IgD-negative memory B cell (primary cell): ENCODE measurements at regions not wholly inside any gene's neighbourhood (a gene's known extent, or its start where the extent isn't known, plus 50 kb on each side); places are given as distances from the start of the nearest gene placed in this dataset.
"Not testable (repeated sequence)": the region's sequence is repeated elsewhere in the genome, so short reads cannot be mapped to it uniquely, and the experiment has no call there.

Source experiments
- H3K27ac Mint-ChIP-seq, 3 donors: one replicate each; pipeline ENCODE4 v1.8.0; 2020 to 2022; ENCODE audit warnings: mild to moderate bottlenecking in 3 of 3, mixed read lengths in 3 of 3, moderate library complexity in 1 of 3
- H3K27me3 Mint-ChIP-seq: one replicate; pipeline ENCODE4 v1.8.0; 2021; ENCODE audit warnings: mixed read lengths
- H3K36me3 Mint-ChIP-seq: one replicate; pipeline ENCODE4 v1.8.0; 2020; ENCODE audit warnings: mild to moderate bottlenecking, mixed read lengths
- H3K4me1 Mint-ChIP-seq, 3 donors: one replicate each; pipeline ENCODE4 v1.8.0; 2020 to 2022; ENCODE audit warnings: mixed read lengths in 3 of 3, mild to moderate bottlenecking in 1 of 3
- H3K4me3 Mint-ChIP-seq, 4 donors: one replicate each; pipeline ENCODE4 v1.8.0; 2020 to 2022; ENCODE audit warnings: mild to moderate bottlenecking in 4 of 4, mixed read lengths in 4 of 4, moderate library complexity in 3 of 4
- H3K9me3 Mint-ChIP-seq, 3 donors: one replicate each; pipeline ENCODE4 v1.8.0; 2020 to 2021; ENCODE audit warnings: mixed read lengths in 3 of 3, mild to moderate bottlenecking in 1 of 3

GRCh38 chr10:20531241-20531883 lies 365.7 kb downstream of the NEBL start:
- H3K36me3 Mint-ChIP-seq, H3K9me3 Mint-ChIP-seq, H3K27me3 Mint-ChIP-seq, H3K4me1 Mint-ChIP-seq, H3K4me3 Mint-ChIP-seq: not testable (repeated sequence)
- peak overlapping the region in 1 of 3 donors; percentile 57 for H3K27ac Mint-ChIP-seq

- no peaks in the 10 kb centered on the region for H3K27me3 Mint-ChIP-seq
- no peaks in the 10 kb centered on the region for H3K36me3 Mint-ChIP-seq
- no peak overlapping the region for H3K4me3 Mint-ChIP-seq
- peaks cover 2 to 5% (median 4%) of the 10 kb centered on the region in 3 donors for H3K9me3 Mint-ChIP-seq
- no peaks in the 10 kb centered on the region for H3K4me1 Mint-ChIP-seq
- H3K27ac Mint-ChIP-seq = no peak overlapping the region
These were observed 375.9 kb downstream of the NEBL start for GRCh38 chr10:20521186-20521585.

GRCh38 chr10:20515654-20516053 lies 381.5 kb downstream of the NEBL start:
- Mint-ChIP-seq H3K4me3 (no peak overlapping the region), H3K4me1 (no peaks in the 10 kb centered on the region), H3K36me3 (no peaks in the 10 kb centered on the region), H3K27me3 (no peaks in the 10 kb centered on the region), H3K27ac (no peak overlapping the region), H3K9me3 (peaks cover 0 to 12% (median 2%) of the 10 kb centered on the region in 3 donors)

- Mint-ChIP-seq H3K9me3 (peaks cover 0 to 16% (median 2%) of the 10 kb centered on the region in 3 donors), H3K4me1 (no peaks in the 10 kb centered on the region), H3K27me3 (no peaks in the 10 kb centered on the region), H3K36me3 (no peaks in the 10 kb centered on the region), H3K4me3 (no peak overlapping the region), H3K27ac (no peak overlapping the region)
These were observed 384.5 kb downstream of the NEBL start for GRCh38 chr10:20512631-20513030.

- H3K27me3 Mint-ChIP-seq = no peaks in the 10 kb centered on the region
- no peak overlapping the region for H3K27ac Mint-ChIP-seq
- H3K9me3 Mint-ChIP-seq = peaks cover 2 to 16% (median 5%) of the 10 kb centered on the region in 3 donors
- no peaks in the 10 kb centered on the region for H3K36me3 Mint-ChIP-seq
- no peaks in the 10 kb centered on the region for H3K4me1 Mint-ChIP-seq
- no peak overlapping the region for H3K4me3 Mint-ChIP-seq
These were observed 388.2 kb downstream of the NEBL start for GRCh38 chr10:20508921-20509320.

- Mint-ChIP-seq H3K36me3 (no peaks in the 10 kb centered on the region), H3K9me3 (peaks cover 0 to 11% (median 6%) of the 10 kb centered on the region in 3 donors), H3K4me3 (no peak overlapping the region), H3K27ac (no peak overlapping the region), H3K4me1 (peaks cover 0 to 1% (median 0%) of the 10 kb centered on the region in 3 donors), H3K27me3 (no peaks in the 10 kb centered on the region)
These were observed 394.1 kb downstream of the NEBL start for GRCh38 chr10:20502903-20503585.

GRCh38 chr10:20494474-20494873 lies 402.6 kb downstream of the NEBL start:
- Mint-ChIP-seq H3K9me3 (peaks cover 4 to 22% (median 5%) of the 10 kb centered on the region in 3 donors), H3K27me3 (no peaks in the 10 kb centered on the region), H3K36me3 (peaks cover 2% of the 10 kb centered on the region), H3K4me1 (peaks cover 0 to 2% (median 0%) of the 10 kb centered on the region in 3 donors), H3K27ac (no peak overlapping the region), H3K4me3 (no peak overlapping the region)

- no peak overlapping the region for H3K27ac Mint-ChIP-seq
- H3K4me3 Mint-ChIP-seq = no peak overlapping the region
- H3K9me3 Mint-ChIP-seq = peaks cover 4 to 24% (median 5%) of the 10 kb centered on the region in 3 donors
- H3K27me3 Mint-ChIP-seq = no peaks in the 10 kb centered on the region
- peaks cover 2% of the 10 kb centered on the region for H3K36me3 Mint-ChIP-seq
- peaks cover 0 to 2% (median 0%) of the 10 kb centered on the region in 3 donors for H3K4me1 Mint-ChIP-seq
These were observed 404.7 kb downstream of the NEBL start for GRCh38 chr10:20492447-20492846.

- Mint-ChIP-seq H3K27ac (no peak overlapping the region), H3K4me3 (no peak overlapping the region), H3K27me3 (no peaks in the 10 kb centered on the region), H3K9me3 (peaks cover 4 to 22% (median 5%) of the 10 kb centered on the region in 3 donors), H3K4me1 (peaks cover 0 to 2% (median 0%) of the 10 kb centered on the region in 3 donors), H3K36me3 (peaks cover 2% of the 10 kb centered on the region)
These were observed 407.1 kb downstream of the NEBL start for GRCh38 chr10:20489961-20490360.

- Mint-ChIP-seq H3K9me3 (peaks cover 0 to 7% (median 6%) of the 10 kb centered on the region in 3 donors), H3K27me3 (no peaks in the 10 kb centered on the region), H3K4me1 (no peaks in the 10 kb centered on the region), H3K4me3 (no peak overlapping the region), H3K36me3 (no peaks in the 10 kb centered on the region), H3K27ac (no peak overlapping the region)
These were observed 410.3 kb downstream of the NEBL start for GRCh38 chr10:20486791-20487190.

GRCh38 chr10:20485554-20485953 lies 411.6 kb downstream of the NEBL start:
- H3K9me3 Mint-ChIP-seq = peaks cover 0 to 9% (median 6%) of the 10 kb centered on the region in 3 donors
- no peaks in the 10 kb centered on the region for H3K4me1 Mint-ChIP-seq
- H3K27ac Mint-ChIP-seq = no peak overlapping the region
- no peaks in the 10 kb centered on the region for H3K27me3 Mint-ChIP-seq
- H3K36me3 Mint-ChIP-seq = no peaks in the 10 kb centered on the region
- H3K4me3 Mint-ChIP-seq = no peak overlapping the region

- Mint-ChIP-seq H3K4me3 (no peak overlapping the region), H3K4me1 (no peaks in the 10 kb centered on the region), H3K27ac (no peak overlapping the region), H3K36me3 (no peaks in the 10 kb centered on the region), H3K27me3 (no peaks in the 10 kb centered on the region), H3K9me3 (peaks cover 2 to 6% (median 4%) of the 10 kb centered on the region in 3 donors)
These were observed 416.1 kb downstream of the NEBL start for GRCh38 chr10:20481054-20481453.

- not testable (repeated sequence) for H3K27me3 Mint-ChIP-seq, H3K36me3 Mint-ChIP-seq, H3K4me1 Mint-ChIP-seq, H3K9me3 Mint-ChIP-seq, H3K4me3 Mint-ChIP-seq, H3K27ac Mint-ChIP-seq
These were observed 416.5 kb downstream of the NEBL start for GRCh38 chr10:20480575-20480974.

- Mint-ChIP-seq H3K4me3 (no peak overlapping the region), H3K27ac (no peak overlapping the region), H3K36me3 (no peaks in the 10 kb centered on the region), H3K9me3 (peaks cover 0 to 3% (median 2%) of the 10 kb centered on the region in 3 donors), H3K4me1 (peaks cover 0 to 2% (median 0%) of the 10 kb centered on the region in 3 donors), H3K27me3 (no peaks in the 10 kb centered on the region)
These were observed 423.0 kb downstream of the NEBL start for GRCh38 chr10:20474064-20474463.

GRCh38 chr10:20473023-20473760 lies 423.9 kb downstream of the NEBL start:
- Mint-ChIP-seq H3K27ac (no peak overlapping the region), H3K4me1 (peaks cover 0 to 2% (median 0%) of the 10 kb centered on the region in 3 donors), H3K36me3 (no peaks in the 10 kb centered on the region), H3K4me3 (no peak overlapping the region), H3K9me3 (peaks cover 2 to 3% (median 2%) of the 10 kb centered on the region in 3 donors), H3K27me3 (no peaks in the 10 kb centered on the region)
